Testis (tissue), 2 donors: ENCODE measurements at regions not wholly inside any gene's neighbourhood (a gene's known extent, or its start where the extent isn't known, plus 50 kb on each side); places are given as distances from the start of the nearest gene placed in this dataset.

Experiments used
- DNase-seq: peaks from one replicate; pipeline ENCODE4 v3.0.0-alpha.2; 2019
- H3K27ac ChIP-seq, 2 donors: fragments of 200-600 bp; sonication (generic); one replicate each; pipeline ENCODE4 v1.5.1; 2019
- H3K27me3 ChIP-seq: fragments of 200-600 bp; sonication (generic); one replicate; pipeline ENCODE4 v1.5.1; 2019
- H3K36me3 ChIP-seq: fragments of 200-600 bp; sonication (generic); one replicate; pipeline ENCODE4 v1.5.1; 2017; ENCODE audit warnings: low read depth; ENCODE audit errors: missing control alignments
- H3K4me1 ChIP-seq: fragments of 200-600 bp; sonication (generic); one replicate; pipeline ENCODE4 v1.5.1; 2019
- H3K4me3 ChIP-seq, 2 donors: fragments of 200-600 bp; sonication (generic); one replicate each; pipeline ENCODE4 v1.5.1; 2017 to 2019
- H3K9me3 ChIP-seq: fragments of 200-600 bp; sonication (generic); one replicate; pipeline ENCODE4 v1.5.1; 2017
- CTCF ChIP-seq, 3 experiments: fragments of 450-650 bp in 2 of 3; fragments of 200-600 bp in 1 of 3; sonication (generic) in 1 of 3; IDR thresholded peaks; one replicate each; pipeline ENCODE4 v1.5.1; 2016 to 2019; ENCODE audit warnings: antibody characterized with exemption in 3 of 3, mild to moderate bottlenecking in 2 of 3, moderate library complexity in 1 of 3
- POLR2A ChIP-seq: fragments of 450-650 bp; IDR thresholded peaks from one replicate; pipeline ENCODE4 v1.6.1; 2017; ENCODE audit warnings: antibody characterized with exemption, mild to moderate bottlenecking, moderate library complexity
- whole genome bisulfite sequencing, 2 donors: methylation state at CpG; one replicate each; pipeline ENCODE4 v1.1.5; 2018; 5-methylcytosine and 5-hydroxymethylcytosine counted together
- intact Hi-C: fragments of 100-400 bp; cut with DNase I; formaldehyde crosslinking; loops from one replicate; pipeline ENCODE4 v1.15.1; 2023; ENCODE audit warnings: low total_unique reads

- no peaks in the 10 kb centered on the region for H3K4me1 ChIP-seq
- no peak for DNase-seq
- no peaks in the 10 kb centered on the region for H3K27me3 ChIP-seq
- no peaks in the 10 kb centered on the region for H3K36me3 ChIP-seq
- no peak overlapping the region for H3K4me3 ChIP-seq
- H3K27ac ChIP-seq, result no peak overlapping the region
- H3K9me3 ChIP-seq, result no peaks in the 10 kb centered on the region
- TF ChIP-seq POLR2A, result no peak
- TF ChIP-seq CTCF (IDR thresholded peaks at IDR 0.05), result no peak
- intact Hi-C loops, result no loop called here
Measured at GRCh38 chr3:89964347-89964746, 856.9 kb downstream of the EPHA3 start.

GRCh38 chr3:89966877-89967665, 859.6 kb downstream of the EPHA3 start:
- 64 to 68% methylated on average over 5 of the region's 5 CpGs for WGBS, 2 donors
- H3K9me3 ChIP-seq, result no peaks in the 10 kb centered on the region
- intact Hi-C loops, result no loop called here
- no peaks in the 10 kb centered on the region for H3K4me1 ChIP-seq
- no peak overlapping the region for H3K27ac ChIP-seq
- no peak overlapping the region for H3K4me3 ChIP-seq
- no peak for DNase-seq
- H3K27me3 ChIP-seq, result no peaks in the 10 kb centered on the region
- TF ChIP-seq POLR2A (no peak), CTCF (IDR thresholded peaks at IDR 0.05) (no peak)
- no peaks in the 10 kb centered on the region for H3K36me3 ChIP-seq

GRCh38 chr3:89971329-89971728, 863.9 kb downstream of the EPHA3 start:
- DNase-seq, result no peak
- Histone ChIP-seq H3K27ac (no peak overlapping the region), H3K4me1 (no peaks in the 10 kb centered on the region), H3K9me3 (no peaks in the 10 kb centered on the region), H3K36me3 (no peaks in the 10 kb centered on the region), H3K27me3 (no peaks in the 10 kb centered on the region), H3K4me3 (no peak overlapping the region)
- TF ChIP-seq CTCF (IDR thresholded peaks at IDR 0.05), result no peak
- no peak for TF ChIP-seq POLR2A
- WGBS, 2 donors, result 81 to 87% methylated on average over 2 of the region's 2 CpGs
- intact Hi-C loops, result no loop called here

GRCh38 chr3:89973156-89973555, 865.7 kb downstream of the EPHA3 start:
- intact Hi-C loops, result no loop called here

More at GRCh38 chr3:89973156-89973555, 865.7 kb downstream of the EPHA3 start:
- no peak for TF ChIP-seq POLR2A
- no peak for TF ChIP-seq CTCF (IDR thresholded peaks at IDR 0.05)
- Histone ChIP-seq H3K4me3 (no peak overlapping the region), H3K4me1 (no peaks in the 10 kb centered on the region), H3K9me3 (no peaks in the 10 kb centered on the region), H3K27me3 (no peaks in the 10 kb centered on the region), H3K36me3 (no peaks in the 10 kb centered on the region), H3K27ac (no peak overlapping the region)
- no peak for DNase-seq
- 50 to 51% methylated on average over 2 of the region's 2 CpGs for WGBS, 2 donors
